Activated CD4-positive, alpha-beta T cell treated with anti-CD3 and anti-CD28 coated beads for 4 hours (primary cell): ENCODE measurements at regions not wholly inside any gene's neighbourhood (a gene's known extent, or its start where the extent isn't known, plus 50 kb on each side); places are given as distances from the start of the nearest gene placed in this dataset.
"Not testable (repeated sequence)": the region's sequence is repeated elsewhere in the genome, so short reads cannot be mapped to it uniquely, and the experiment has no call there.

Experiments used
- DNase-seq, 2 donors: peaks; one replicate each; pipeline ENCODE4 v3.0.0-alpha.2; 2020

DNA sequence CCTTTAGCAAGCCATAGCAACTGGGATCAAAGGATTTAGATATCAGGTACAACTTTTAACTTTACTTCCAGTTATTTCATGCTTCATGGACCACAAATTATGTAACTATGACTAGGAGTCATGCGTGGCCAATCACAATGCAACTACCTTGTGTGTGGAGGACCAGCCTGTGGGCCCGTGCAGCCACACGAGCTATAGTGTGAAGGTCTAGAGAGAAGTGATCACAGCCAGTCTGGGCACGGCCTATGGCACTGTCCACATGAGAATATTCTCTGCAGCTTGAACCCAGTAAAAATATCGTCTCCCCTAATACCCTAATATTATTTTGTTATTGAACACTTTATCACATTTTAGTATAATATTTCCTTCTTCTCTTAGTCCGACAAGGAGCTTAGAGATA is 464.9 kb upstream of the MIR17HG start:
- no peak for DNase-seq

DNA sequence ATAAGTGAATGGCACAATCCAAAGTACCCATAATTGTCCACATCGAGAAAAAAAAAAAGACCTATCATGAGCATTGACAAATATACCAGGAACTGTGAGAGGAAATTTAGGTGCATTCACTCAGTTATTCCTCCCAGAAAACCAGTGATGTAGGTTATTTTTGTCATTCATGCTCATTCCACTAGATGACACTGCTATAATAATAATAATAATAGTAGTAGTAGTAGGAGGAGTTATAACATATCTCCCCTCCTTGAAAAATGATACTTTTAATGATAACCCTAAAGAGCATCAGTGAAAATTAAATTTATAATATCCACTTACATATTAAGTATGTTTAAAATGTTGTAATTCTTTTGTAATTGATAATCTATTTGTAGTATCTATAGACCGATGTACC is 463.9 kb upstream of the MIR17HG start:
- DNase-seq: no peak

DNA sequence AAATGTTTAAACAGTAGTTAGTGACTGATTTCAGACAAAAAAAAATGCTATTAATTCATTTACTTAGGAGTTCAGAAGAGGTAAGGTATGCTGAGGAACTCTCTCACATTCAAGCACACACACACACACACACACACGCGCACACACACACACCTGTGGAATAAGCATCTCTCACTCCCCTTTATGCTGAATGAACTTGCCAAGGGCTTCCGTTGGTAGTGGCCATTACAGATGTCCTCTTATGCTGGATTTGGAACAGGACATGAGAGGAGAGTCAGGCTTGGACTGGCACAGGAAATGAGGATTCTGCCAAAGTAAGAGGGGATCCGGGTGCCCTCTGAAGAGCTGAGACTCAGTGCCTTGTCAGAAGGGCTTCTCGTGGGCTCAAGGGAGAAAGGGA is 463.4 kb upstream of the MIR17HG start:
- DNase-seq: no peak

DNA sequence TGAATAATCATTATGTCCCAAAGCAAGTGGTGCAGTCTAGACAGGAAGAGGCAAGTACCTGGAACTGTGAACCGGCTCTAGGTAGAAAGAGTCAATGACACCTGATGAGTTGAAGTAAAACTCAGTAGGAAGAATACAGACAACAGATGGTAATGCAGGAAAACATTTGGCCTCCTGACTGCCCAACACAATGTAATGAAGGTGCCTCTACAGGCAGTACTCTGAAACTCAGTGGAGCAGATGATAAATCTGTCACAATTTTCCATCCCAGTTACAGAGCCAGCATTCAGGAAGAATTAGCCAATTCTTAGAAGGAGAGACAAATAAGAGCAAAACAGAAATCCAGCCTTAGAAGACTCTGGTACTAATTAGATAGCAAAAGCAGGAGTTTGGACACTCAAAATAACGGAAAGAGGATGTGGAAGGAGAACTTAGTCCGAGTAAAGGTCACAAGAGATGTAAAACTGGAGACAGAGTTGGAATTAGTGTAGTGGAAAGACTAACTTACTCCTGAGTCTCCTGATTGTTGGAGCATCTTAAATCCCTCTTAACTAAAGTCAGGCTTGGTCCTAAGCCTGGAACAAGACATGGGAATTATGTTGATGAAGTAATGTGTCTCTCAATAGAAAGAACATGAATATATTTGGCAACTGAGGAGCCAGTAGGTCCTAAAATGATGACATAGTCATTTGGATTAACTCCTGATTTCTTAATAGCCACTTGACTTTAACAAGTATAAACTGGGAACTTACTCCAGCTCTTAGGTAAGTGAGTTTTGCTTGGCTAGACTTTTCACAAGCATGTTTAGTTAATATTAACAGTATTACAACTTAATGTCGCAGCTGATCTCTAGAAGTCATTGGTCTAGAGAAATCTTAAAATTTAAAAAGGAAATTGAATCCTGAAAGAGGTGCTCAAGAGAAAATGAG is 457.3 kb upstream of the MIR17HG start:
- no peak for DNase-seq

DNA sequence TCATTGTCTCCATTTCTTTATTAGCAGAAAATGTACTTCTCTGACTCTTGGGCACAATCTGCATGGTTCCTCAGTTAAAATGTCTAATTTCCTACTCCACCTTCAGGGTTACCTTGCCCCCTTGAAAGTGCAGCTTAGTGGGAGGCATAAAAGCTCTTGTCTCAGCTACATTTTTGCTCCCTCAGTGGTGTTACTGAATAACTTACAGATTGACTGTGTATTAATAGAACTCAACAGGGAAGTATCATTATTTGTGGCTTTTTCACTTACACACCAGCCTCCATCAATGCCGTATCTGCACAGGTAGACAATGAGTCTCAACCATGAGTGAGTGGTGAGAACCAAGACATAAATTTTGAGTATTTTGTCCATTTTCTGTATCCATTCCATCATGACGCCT is 456.2 kb upstream of the MIR17HG start:
- no peak for DNase-seq

DNA sequence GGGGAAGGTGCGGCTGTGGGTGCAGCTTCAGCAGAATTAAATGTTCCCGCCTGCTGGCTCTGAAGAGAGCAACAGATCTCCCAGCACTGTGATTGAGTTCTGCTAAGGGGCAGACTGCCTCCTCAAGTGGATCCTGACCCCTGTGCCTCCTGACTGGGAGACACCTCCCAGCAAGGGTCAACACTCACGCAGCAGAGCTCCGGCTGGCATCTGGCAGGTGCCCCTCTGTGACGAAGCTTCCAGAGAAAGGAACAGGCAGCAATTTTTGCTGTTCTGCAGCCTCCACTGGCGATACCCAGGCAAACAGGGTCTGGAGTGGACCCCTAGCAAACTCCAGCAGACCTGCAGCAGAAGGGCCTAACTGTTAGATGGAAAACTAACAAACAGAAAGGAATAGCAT is 454.3 kb upstream of the MIR17HG start:
- DNase-seq: not testable (repeated sequence)

DNA sequence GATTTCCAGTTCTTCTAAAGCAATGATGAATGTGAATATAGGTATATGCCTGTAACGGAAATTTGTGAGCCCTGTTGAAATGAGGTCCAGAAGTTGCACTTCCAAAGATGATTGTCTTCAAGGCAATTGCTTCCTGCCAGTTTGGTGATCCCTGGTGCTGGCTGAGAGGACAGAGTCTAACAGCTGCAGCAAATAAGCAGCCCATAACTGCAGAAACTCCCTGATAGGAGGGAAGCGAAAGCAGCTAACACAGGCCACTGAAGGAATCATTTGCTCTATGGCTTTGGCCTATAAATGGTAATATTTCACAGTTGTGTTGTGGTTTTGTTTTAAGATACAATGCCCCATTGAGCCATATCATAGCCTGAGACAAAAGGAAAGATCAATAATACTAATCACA is 451.5 kb upstream of the MIR17HG start:
- DNase-seq: no peak

DNA sequence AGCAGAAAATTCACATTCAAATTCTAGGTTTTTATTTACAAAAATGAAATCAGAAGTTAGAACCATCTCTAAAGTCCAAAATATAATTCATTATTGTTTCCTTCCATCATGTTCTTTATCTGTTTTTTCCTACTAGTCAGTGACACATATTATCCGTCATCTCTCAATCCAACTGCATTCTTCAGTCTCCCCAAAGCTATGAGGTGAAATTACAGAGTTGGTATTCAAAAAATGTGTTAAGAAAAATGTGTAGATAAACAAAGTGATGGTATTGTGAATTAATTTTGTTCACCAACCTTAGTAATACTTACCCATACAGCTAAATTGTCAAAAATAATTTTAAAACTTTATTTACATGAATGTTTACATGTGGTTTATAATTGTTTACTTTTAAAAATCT is 448.7 kb upstream of the MIR17HG start:
- no peak for DNase-seq

DNA sequence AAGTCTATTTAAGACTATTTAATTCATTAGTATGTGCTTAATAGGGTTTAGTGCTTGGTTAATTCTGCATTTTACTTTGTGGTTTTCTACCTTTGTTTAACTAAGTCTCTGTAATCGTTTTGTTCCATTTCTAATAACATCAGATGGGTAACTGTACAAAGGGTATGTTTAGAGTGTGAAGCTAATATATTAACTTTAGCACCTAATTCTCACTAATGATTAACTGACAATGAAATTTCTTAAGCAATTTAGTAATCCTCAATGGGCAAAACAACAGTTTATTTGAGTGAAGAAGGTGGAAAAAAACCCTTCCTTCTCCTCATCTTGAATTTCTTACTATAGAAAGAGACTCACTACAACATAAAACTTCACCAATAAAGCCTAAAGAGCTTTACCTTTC is 448.1 kb upstream of the MIR17HG start:
- no peak for DNase-seq

DNA sequence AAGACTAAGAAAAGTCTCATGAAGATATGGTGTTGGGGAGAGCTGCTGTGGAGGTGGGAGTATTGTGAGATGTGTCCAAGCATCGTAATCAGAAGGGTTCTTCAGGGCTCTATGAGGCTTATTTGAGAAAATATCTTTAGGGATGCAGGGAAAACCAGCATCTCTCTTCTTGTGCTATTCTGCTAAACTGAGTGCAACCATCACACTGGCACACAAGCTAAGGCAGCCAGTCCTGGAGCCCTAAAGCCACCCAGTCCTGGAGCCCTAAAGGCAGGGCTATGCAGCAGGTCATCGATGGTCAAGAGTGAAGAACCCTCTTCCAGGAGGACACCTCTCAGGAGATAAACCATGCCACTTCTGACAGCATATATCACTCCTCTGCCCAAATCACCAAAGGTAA is 445.2 kb upstream of the MIR17HG start:
- no peak for DNase-seq

DNA sequence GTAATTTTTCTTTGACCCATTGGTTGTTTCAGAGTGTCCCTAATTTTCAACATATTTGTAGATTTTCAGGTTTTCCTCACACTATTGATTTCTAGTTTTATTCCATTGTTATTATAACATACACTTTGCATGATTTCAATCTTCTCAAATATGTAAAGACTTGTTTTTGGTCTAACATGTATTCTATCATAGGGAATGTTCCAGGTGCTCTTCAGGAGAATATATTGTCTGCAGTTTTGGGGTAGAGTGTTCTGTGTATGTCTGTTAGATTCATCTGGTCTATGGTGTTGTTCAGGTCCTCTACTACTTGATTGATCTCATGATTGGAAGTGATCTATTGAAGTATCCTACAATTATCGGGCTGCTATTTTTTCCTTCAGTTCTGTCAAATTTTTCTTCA is 440.9 kb upstream of the MIR17HG start:
- DNase-seq: no peak

DNA sequence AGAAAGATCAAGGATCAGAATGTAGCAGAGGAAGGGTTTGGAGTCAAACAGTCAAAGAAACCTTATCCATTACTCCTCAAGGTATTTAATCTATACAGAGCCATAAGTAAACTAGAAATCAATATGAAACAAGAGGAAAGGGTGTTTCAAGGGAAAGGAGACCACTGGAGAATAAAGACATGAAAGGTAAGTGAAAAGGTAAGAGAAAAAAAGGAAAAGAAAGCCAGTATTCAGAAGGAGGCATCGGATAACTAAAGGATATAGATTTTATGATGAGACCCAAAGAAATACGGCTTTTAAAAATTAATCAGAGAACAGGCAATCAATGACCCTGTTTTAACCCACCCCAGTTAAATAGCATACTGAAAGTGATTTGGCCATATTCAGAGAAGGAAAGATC is 438.7 kb upstream of the MIR17HG start:
- DNase-seq: no peak

DNA sequence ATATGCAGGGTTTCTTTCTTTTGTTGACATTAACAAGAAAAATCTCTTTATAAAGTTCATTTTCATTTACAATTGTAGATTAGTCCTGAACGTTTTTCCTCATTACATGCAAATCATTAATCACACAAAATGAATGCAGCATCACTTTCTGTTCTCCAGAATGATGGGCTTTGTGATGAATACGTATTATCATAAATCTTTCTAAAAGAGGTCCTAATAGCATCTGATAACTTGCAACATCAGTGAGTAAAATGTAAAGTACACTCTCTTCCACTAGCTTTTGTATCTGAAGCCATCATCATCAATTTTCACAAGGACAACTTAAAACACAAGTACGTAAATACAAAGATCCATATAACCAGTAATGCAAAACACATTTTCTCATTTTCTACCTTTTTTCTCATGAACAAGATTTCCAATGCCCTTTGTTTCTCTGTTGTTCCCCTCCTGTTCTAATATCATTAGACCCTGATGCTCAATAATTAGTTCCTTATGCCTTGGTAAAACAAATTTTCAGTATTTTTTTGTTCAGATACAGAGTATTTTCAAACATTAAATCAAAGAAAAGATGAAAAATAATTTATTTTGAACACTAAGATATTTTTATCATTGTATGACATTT is 437.4 kb upstream of the MIR17HG start:
- DNase-seq: no peak

DNA sequence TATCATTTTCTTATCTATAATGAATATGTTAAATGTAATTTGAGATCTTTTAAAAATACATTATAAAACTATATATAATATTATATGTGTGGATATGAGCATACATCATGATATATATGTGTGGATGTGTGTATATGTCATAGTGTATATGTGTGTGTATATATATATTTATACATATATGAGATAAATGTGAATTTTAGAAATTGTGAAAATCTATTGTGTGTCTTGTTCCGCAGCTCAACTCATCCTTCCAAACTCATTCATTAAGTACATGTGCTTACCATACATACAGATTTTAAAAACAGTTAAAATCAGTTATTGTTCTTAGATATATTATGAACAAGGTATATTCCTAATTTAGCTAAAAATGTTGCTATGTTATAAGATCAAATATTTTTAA is 435.2 kb upstream of the MIR17HG start:
- no peak for DNase-seq

DNA sequence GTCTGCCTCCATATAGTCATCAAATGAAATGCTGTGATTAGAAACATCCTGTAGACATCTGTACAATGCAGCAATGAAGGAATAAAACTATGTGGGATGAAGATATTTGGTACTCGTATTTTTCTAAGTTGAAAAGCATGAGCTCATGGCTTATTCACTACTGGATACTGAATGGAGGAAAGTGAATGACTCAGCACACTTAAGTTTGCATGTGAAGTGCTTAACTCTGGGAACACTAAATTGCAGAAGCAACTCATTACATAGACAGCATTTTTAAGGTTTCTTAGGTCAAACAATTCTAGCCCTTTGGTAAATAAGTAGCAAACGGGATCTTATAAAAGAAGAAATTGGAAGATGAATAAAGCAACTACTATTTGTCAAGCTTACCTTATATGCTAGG is 429.0 kb upstream of the MIR17HG start:
- DNase-seq: no peak

DNA sequence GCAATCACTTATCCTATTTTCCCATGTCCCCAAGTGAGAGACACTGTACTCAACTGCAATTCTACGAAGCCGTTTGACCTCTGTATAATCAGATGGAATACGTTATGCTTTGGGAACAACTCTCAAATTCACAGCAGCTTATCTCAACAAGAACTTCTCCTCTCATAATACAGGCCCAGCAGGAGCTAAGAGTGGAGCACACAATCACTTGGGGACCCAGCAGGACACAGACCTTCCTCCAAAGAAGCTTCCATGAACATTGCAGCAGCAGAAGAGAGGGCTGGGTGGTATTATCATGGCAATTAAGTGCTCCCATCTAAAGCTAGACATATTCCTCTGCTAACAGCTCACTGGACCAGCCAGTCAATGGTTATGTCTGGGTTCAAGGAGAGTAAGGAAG is 428.3 kb upstream of the MIR17HG start:
- DNase-seq: no peak

DNA sequence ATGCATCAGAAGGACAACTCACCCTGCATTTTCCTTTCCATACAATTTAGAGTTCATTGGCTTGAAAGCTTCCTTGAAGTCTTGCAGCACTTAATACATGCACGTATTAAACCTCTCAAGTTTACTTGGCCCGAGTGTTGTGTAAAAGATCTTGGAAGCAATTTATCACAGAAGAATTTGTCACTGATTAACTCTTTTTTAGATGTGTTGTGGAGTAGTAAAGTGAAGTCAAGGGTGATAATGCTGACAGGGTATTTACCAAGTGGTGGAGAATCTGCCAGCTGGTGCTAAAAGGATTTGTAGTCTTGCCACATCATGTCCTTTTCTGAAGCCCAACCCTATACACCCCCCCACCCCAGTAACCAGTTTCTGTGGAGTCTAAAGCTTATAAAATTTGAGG is 421.0 kb upstream of the MIR17HG start:
- DNase-seq: no peak

DNA sequence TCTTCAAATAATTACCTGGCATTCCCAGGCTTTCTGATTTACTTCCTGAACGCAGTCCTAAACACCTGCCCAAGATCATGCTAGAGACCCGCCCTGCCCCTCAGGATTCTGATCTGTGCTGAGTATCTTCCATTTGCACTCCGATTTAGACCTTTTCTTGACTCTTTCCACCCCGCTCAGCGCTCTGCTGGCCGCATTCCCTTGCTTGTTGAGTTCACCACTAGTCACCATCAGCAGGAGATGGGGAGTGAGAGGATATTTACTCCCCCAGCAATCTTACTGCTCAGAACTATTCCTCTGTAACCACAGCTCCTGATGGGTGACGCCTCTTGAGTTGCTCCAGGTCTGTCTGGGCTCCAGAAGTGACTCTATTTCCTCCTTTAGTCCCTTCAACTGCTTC is 419.4 kb upstream of the MIR17HG start:
- DNase-seq: no peak

DNA sequence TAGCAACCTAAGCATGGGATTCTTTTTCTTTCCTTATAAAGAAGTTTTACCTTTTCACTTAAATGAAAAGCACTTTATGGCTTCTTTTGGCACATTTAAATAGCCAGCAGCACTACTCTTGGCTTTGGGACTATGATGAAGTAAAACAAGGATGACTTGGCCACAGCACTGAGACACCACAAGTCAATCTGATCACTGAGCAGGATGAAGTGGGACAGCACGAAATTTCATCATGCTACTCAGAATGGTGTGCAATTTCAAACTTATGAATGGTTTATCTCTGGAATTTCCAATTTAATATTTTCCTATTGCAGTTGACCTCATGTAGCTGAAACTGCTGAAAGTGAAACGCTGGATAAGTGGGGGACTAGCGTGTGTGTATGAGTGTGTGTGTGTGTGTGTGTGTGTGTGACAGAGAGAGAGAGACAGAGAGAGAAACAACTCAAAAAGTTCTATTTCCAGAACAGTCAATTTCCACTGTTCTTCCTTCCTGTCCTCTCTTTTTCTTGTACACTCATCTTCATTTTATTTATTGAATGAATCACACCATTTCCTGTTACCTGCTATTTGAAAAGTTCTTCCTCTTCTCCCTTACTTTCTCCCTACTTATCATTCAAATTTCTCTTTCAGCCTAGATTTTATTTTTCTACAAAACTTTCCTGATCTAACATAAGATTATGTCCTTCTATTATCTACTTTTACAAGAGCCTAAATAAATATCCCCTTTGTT is 414.2 kb upstream of the MIR17HG start:
- no peak for DNase-seq

DNA sequence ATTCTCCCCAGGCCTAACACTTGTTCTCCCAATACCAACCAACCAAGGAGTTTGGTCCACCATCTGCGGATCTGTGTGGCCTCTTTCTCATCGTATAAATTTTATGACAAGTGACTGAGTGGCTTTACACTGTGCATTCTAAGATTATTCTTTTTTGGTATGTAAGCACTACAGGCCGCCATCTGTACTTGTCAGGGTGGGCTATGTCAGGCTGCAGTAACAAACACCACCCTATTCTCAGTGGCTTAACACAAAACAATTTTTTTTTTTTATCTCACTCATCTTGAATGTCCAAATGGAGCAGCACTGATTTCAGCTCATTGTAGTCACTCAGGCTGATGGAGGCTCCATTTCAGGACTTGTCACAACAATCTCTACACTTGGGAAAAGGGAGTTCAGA is 412.7 kb upstream of the MIR17HG start:
- DNase-seq: no peak

DNA sequence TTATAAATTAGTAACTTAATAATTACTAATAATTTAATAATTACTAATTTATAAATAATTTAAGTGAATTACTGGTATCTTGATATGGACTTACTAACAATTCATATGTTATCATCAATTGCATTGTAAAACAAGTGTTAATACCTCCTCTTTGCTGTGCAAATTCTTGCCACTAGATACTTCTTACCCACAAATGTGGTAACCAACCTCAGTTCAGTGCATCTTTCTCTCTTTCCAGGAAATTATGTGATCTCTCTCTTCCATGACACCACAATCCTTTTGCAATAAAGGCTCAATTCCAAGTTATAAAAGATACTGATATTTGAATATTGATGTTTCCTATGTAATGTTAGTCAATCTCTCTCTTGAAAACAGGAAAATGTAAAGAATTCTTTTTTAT is 408.6 kb upstream of the MIR17HG start:
- no peak for DNase-seq

DNA sequence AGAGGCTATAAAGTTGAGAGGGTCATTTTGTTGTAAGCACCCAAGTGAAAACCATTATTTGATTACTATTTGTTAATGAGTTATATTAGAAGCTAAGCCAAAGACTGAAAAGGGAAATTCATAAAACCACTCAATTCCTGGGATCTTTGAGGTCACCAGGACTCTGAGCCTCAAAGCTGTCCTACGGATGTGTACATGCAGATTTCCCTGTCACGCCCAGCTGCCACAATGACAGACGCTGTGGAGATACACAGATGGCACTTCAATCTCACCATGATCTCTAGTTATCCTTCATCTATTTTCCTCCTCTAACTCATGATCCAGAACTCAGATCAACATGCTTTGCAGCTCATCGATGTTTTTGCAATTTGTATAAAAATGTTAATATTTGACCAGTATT is 403.5 kb upstream of the MIR17HG start:
- DNase-seq: no peak

DNA sequence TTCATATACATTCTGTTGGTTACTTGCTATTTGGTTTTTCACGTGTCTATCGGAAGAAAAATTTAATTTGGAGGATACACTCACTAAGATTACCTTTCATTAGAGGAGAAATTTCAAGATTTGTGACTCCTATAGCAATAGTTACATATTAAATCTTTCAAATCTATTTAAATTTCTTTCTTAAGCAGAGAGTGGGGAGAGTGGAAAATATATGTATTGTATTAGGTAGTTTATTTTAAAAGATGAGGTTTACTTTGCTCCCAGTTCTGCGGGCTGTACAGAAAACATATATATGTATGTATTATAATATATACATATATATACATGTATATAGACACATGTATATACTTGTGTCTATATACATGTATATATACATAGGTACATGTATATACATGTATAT is 402.3 kb upstream of the MIR17HG start:
- not testable (repeated sequence) for DNase-seq

DNA sequence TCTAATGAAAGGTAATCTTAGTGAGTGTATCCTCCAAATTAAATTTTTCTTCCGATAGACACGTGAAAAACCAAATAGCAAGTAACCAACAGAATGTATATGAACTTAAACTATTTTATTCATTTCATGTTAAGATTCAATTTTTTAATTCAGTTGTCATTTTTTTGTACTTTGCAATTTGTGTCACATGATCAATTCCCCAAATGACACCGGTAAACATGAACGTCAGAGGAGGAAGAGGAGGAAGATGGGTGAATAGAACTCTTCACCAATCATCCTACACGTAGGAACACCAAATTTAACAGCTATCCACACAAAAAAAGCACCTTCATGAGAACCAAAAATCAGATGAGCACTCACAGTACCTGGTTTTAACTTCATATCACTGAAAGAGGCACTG is 401.4 kb upstream of the MIR17HG start:
- not testable (repeated sequence) for DNase-seq
